ENCODE measurements at regions not wholly inside any gene's neighbourhood (a gene's known extent, or its start where the extent isn't known, plus 50 kb on each side); places are given as distances from the start of the nearest gene placed in this dataset.

- intact Hi-C loops (cut with micrococcal nuclease; ENCODE audit: unreplicated experiment) = no loop called here
- no peak for DNase-seq (ENCODE audit: low spot score)
- BruUV-seq (replicated peaks) = no TSS peak
- no peaks in the 10 kb centered on the region for H3K27me3 ChIP-seq (replicated peaks; ENCODE audit: insufficient read depth, low read depth, low read length, poor library complexity)
- H3K9me3 ChIP-seq (ENCODE audit: low read depth, low read length, poor library complexity, severe bottlenecking) = no peaks in the 10 kb centered on the region
- H3K36me3 ChIP-seq (ENCODE audit: insufficient read depth, low read length, poor library complexity, severe bottlenecking) = no peaks in the 10 kb centered on the region
- no peak overlapping the region for H3K27ac ChIP-seq (ENCODE audit: low read depth, low read length, poor library complexity, severe bottlenecking)
- TF ChIP-seq EZH2 (IDR thresholded peaks at IDR 0.05; ENCODE audit: borderline replicate concordance, low read depth, low read length, poor library complexity, severe bottlenecking) (no peak), CTCF (conservative IDR thresholded peaks at IDR 0.05; ENCODE audit: low read depth, low read length) (no peak)
- POLR2A ChIA-PET (ENCODE audit: low non-redundant PET) = no interaction called here
- no peak overlapping the region for H3K4me3 ChIP-seq (ENCODE audit: low read depth, low read length, poor library complexity, severe bottlenecking)
- CTCF ChIA-PET = no interaction called here
- H3K4me1 ChIP-seq (ENCODE audit: insufficient read depth, low read length, poor library complexity, severe bottlenecking) = no peaks in the 10 kb centered on the region
Observed at GRCh38 chr10:64102264-64102633, 581.0 kb downstream of the REEP3 start.

GRCh38 chr10:64102916-64103315 lies 581.7 kb downstream of the REEP3 start:
- H3K4me1 ChIP-seq (ENCODE audit: insufficient read depth, low read length, poor library complexity, severe bottlenecking) = no peaks in the 10 kb centered on the region
- BruUV-seq (replicated peaks) = no TSS peak
- ChIA-PET POLR2A (ENCODE audit: low non-redundant PET) (no interaction called here), CTCF (no interaction called here)
- H3K4me3 ChIP-seq (ENCODE audit: low read depth, low read length, poor library complexity, severe bottlenecking) = no peak overlapping the region
- no peaks in the 10 kb centered on the region for H3K27me3 ChIP-seq (replicated peaks; ENCODE audit: insufficient read depth, low read depth, low read length, poor library complexity)
- no peak for TF ChIP-seq CTCF (conservative IDR thresholded peaks at IDR 0.05; ENCODE audit: low read depth, low read length)
- TF ChIP-seq EZH2 (IDR thresholded peaks at IDR 0.05; ENCODE audit: borderline replicate concordance, low read depth, low read length, poor library complexity, severe bottlenecking) = no peak
- no peak for DNase-seq (ENCODE audit: low spot score)
- H3K27ac ChIP-seq (ENCODE audit: low read depth, low read length, poor library complexity, severe bottlenecking) = no peak overlapping the region
- intact Hi-C loops (cut with micrococcal nuclease; ENCODE audit: unreplicated experiment) = no loop called here
- H3K36me3 ChIP-seq (ENCODE audit: insufficient read depth, low read length, poor library complexity, severe bottlenecking) = no peaks in the 10 kb centered on the region
- no peaks in the 10 kb centered on the region for H3K9me3 ChIP-seq (ENCODE audit: low read depth, low read length, poor library complexity, severe bottlenecking)

- Histone ChIP-seq H3K9me3 (ENCODE audit: low read depth, low read length, poor library complexity, severe bottlenecking) (no peaks in the 10 kb centered on the region), H3K27ac (ENCODE audit: low read depth, low read length, poor library complexity, severe bottlenecking) (no peak overlapping the region), H3K27me3 (replicated peaks; ENCODE audit: insufficient read depth, low read depth, low read length, poor library complexity) (no peaks in the 10 kb centered on the region), H3K4me1 (ENCODE audit: insufficient read depth, low read length, poor library complexity, severe bottlenecking) (no peaks in the 10 kb centered on the region), H3K36me3 (ENCODE audit: insufficient read depth, low read length, poor library complexity, severe bottlenecking) (no peaks in the 10 kb centered on the region), H3K4me3 (ENCODE audit: low read depth, low read length, poor library complexity, severe bottlenecking) (no peak overlapping the region)
- intact Hi-C loops (cut with micrococcal nuclease; ENCODE audit: unreplicated experiment) = no loop called here
- no peak for TF ChIP-seq EZH2 (IDR thresholded peaks at IDR 0.05; ENCODE audit: borderline replicate concordance, low read depth, low read length, poor library complexity, severe bottlenecking)
- TF ChIP-seq CTCF (conservative IDR thresholded peaks at IDR 0.05; ENCODE audit: low read depth, low read length) = no peak
- POLR2A ChIA-PET (ENCODE audit: low non-redundant PET) = no interaction called here
- CTCF ChIA-PET = no interaction called here
- no TSS peak for BruUV-seq (replicated peaks)
- no peak for DNase-seq (ENCODE audit: low spot score)
Observed at GRCh38 chr10:64103750-64104470, 582.7 kb downstream of the REEP3 start.

All from A673 (cell line).